Upper lobe of right lung (tissue), 1 donor: ENCODE measurements at regions not wholly inside any gene's neighbourhood (a gene's known extent, or its start where the extent isn't known, plus 50 kb on each side); places are given as distances from the start of the nearest gene placed in this dataset.

ENCODE experiments used
- ATAC-seq: fragments of 200-7000 bp; cut with Tn5 transposase; one replicate; pipeline ENCODE4 v1.9.1; 2020; ENCODE audit warnings: mild to moderate bottlenecking, moderate library complexity
- DNase-seq: peaks from one replicate; pipeline ENCODE4 v3.0.0-alpha.2; 2020
- H3K27ac ChIP-seq: fragments of 200-600 bp; one replicate; pipeline ENCODE4 v1.8.0; 2022
- H3K27me3 ChIP-seq: fragments of 200-600 bp; one replicate; pipeline ENCODE4 v1.8.0; 2022; ENCODE audit warnings: mild to moderate bottlenecking
- H3K36me3 ChIP-seq: fragments of 200-600 bp; one replicate; pipeline ENCODE4 v1.8.0; 2022
- H3K4me1 ChIP-seq: fragments of 200-600 bp; one replicate; pipeline ENCODE4 v1.8.0; 2022
- H3K4me3 ChIP-seq: fragments of 200-600 bp; one replicate; pipeline ENCODE4 v1.8.0; 2022; ENCODE audit warnings: mild to moderate bottlenecking
- H3K9me3 ChIP-seq: fragments of 200-600 bp; one replicate; pipeline ENCODE4 v1.8.0; 2022
- CTCF ChIP-seq: fragments of 200-600 bp; IDR thresholded peaks from one replicate; pipeline ENCODE4 v1.8.0; 2022; ENCODE audit warnings: antibody characterized with exemption
- intact Hi-C: fragments of 100-400 bp; cut with DNase I; formaldehyde crosslinking; loops from one replicate; pipeline ENCODE4 v1.11.0; 2022
- donor health status: DM: no; HTN: yes; CAD: no; lungs with severe emphysema.

GRCh38 chr1:34341896-34342295, 165.2 kb downstream of the C1orf94 start:
- no peak for TF ChIP-seq CTCF
- DNase-seq, result no peak
- intact Hi-C loops, result no loop called here
- Histone ChIP-seq H3K36me3 (no peaks in the 10 kb centered on the region), H3K4me3 (no peak overlapping the region), H3K4me1 (no peaks in the 10 kb centered on the region), H3K27ac (no peak overlapping the region), H3K27me3 (peaks cover 3% of the 10 kb centered on the region), H3K9me3 (no peaks in the 10 kb centered on the region)
- ATAC-seq, result no peak

GRCh38 chr1:34342334-34342733, 165.6 kb downstream of the C1orf94 start:
- Histone ChIP-seq H3K4me3 (no peak overlapping the region), H3K4me1 (no peaks in the 10 kb centered on the region), H3K9me3 (no peaks in the 10 kb centered on the region), H3K27me3 (peaks cover 3% of the 10 kb centered on the region), H3K36me3 (no peaks in the 10 kb centered on the region), H3K27ac (no peak overlapping the region)
- no peak for TF ChIP-seq CTCF
- ATAC-seq (no peak), DNase-seq (no peak)
- intact Hi-C loops, result no loop called here

- no peaks in the 10 kb centered on the region for H3K4me1 ChIP-seq
- no peaks in the 10 kb centered on the region for H3K36me3 ChIP-seq
- intact Hi-C loops, result no loop called here
- H3K27ac ChIP-seq, result no peak overlapping the region
- no peak overlapping the region for H3K4me3 ChIP-seq
- TF ChIP-seq CTCF, result no peak
- no peak for DNase-seq
- H3K27me3 ChIP-seq, result peaks cover 3% of the 10 kb centered on the region
- peak; percentile 77 for ATAC-seq
- H3K9me3 ChIP-seq, result no peaks in the 10 kb centered on the region
These were observed 169.4 kb downstream of the C1orf94 start for GRCh38 chr1:34346128-34346527.

GRCh38 chr1:34353409-34353808, 176.7 kb downstream of the C1orf94 start:
- intact Hi-C loops, result no loop called here
- H3K4me1 ChIP-seq, result no peaks in the 10 kb centered on the region
- no peaks in the 10 kb centered on the region for H3K27me3 ChIP-seq
- no peak overlapping the region for H3K27ac ChIP-seq
- no peak for TF ChIP-seq CTCF
- no peaks in the 10 kb centered on the region for H3K36me3 ChIP-seq
- H3K9me3 ChIP-seq, result no peaks in the 10 kb centered on the region
- ATAC-seq (no peak), DNase-seq (no peak)
- no peak overlapping the region for H3K4me3 ChIP-seq

- no peak overlapping the region for H3K4me3 ChIP-seq
- H3K4me1 ChIP-seq, result no peaks in the 10 kb centered on the region
- intact Hi-C loops, result no loop called here
- no peaks in the 10 kb centered on the region for H3K9me3 ChIP-seq
- TF ChIP-seq CTCF, result no peak
- no peaks in the 10 kb centered on the region for H3K27me3 ChIP-seq
- no peaks in the 10 kb centered on the region for H3K36me3 ChIP-seq
- DNase-seq, result no peak
- no peak overlapping the region for H3K27ac ChIP-seq
- ATAC-seq, result no peak
These were observed 177.7 kb downstream of the C1orf94 start for GRCh38 chr1:34354367-34354766.

- Histone ChIP-seq H3K27ac (no peak overlapping the region), H3K9me3 (no peaks in the 10 kb centered on the region), H3K4me1 (no peaks in the 10 kb centered on the region), H3K4me3 (no peak overlapping the region), H3K27me3 (no peaks in the 10 kb centered on the region), H3K36me3 (no peaks in the 10 kb centered on the region)
- no peak for TF ChIP-seq CTCF
- ATAC-seq, result peak; percentile 87
- intact Hi-C loops, result no loop called here
- no peak for DNase-seq
These were observed 180.1 kb downstream of the C1orf94 start for GRCh38 chr1:34356853-34357252.
